ENCODE measurements at regions not wholly inside any gene's neighbourhood (a gene's known extent, or its start where the extent isn't known, plus 50 kb on each side); places are given as distances from the start of the nearest gene placed in this dataset.

GRCh38 chr9:2477755-2478154 is 143.8 kb upstream of the VLDLR start:
- H3K4me3 ChIP-seq = no peak overlapping the region
- peaks cover 14% of the 10 kb centered on the region; the same call in 1 of the 2 replicates for H3K4me1 ChIP-seq
- H3K36me3 ChIP-seq = no peaks in the 10 kb centered on the region
- H3K9me3 ChIP-seq (replicated peaks) = no peaks in the 10 kb centered on the region
- peak in 1 of 2 experiments; percentile 38 for DNase-seq
- peak overlapping the region; percentile 26; the same call in 1 of the 2 replicates for H3K27ac ChIP-seq
- H3K27me3 ChIP-seq = no peaks in the 10 kb centered on the region

DNA sequence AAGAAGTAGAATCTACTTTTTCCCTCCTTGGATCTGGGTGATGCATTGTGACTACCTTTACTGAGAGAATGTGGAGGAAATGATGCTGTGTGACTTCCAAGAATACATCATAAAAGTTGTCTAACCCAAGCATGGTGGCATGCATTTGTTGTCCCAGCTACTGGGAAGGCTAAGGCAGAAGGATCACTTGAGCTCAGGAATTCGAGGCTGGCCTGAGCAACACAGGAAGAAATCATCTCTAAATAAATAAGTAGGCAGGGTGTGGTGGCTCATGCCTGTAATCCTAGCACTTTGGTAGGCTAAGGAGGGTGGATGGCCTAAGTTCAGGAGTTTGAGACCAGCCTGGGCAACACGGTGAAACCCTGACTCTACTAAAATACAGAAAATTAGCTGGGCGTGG is 143.2 kb upstream of the VLDLR start:
- Histone ChIP-seq H3K36me3 (no peaks in the 10 kb centered on the region), H3K27ac (no peak overlapping the region), H3K4me3 (no peak overlapping the region), H3K9me3 (replicated peaks) (no peaks in the 10 kb centered on the region), H3K4me1 (peaks cover 14% of the 10 kb centered on the region; the same call in 1 of the 2 replicates), H3K27me3 (no peaks in the 10 kb centered on the region)
- DNase-seq = no peak

DNA sequence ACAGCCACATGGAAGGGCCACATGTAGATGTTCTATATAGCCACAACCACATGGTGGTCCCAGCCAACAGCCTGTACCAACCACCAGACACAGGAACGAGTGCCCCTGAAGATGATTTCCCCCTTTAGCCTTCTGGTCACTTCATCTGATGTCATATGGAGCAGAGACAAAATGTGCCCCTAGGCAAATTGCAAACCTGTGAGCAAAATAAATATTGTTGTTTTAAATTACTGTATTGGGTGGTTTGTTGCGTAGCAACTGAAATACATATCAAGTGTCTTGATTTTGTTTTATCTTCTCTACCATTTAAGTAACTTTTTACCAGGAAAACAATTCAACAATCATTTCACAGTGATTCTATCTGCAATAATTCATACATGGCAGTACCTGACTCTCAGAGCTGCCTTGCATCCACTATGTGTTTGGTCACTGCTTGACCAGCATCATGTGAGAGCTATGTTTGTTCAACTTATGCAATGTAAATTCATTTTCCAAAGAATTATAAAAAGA is 142.5 kb upstream of the VLDLR start:
- no peaks in the 10 kb centered on the region for H3K9me3 ChIP-seq (replicated peaks)
- no peak overlapping the region for H3K27ac ChIP-seq
- no peak overlapping the region for H3K4me3 ChIP-seq
- H3K4me1 ChIP-seq = peaks cover 14% of the 10 kb centered on the region; the same call in 1 of the 2 replicates
- DNase-seq = no peak
- H3K27me3 ChIP-seq = no peaks in the 10 kb centered on the region
- no peaks in the 10 kb centered on the region for H3K36me3 ChIP-seq

- Histone ChIP-seq H3K9me3 (replicated peaks) (no peaks in the 10 kb centered on the region), H3K36me3 (no peaks in the 10 kb centered on the region), H3K4me3 (no peak overlapping the region), H3K27me3 (no peaks in the 10 kb centered on the region), H3K27ac (no peak overlapping the region), H3K4me1 (peaks cover 14% of the 10 kb centered on the region; the same call in 1 of the 2 replicates)
- no peak for DNase-seq
These were observed 141.2 kb upstream of the VLDLR start for GRCh38 chr9:2480255-2480837.

DNA sequence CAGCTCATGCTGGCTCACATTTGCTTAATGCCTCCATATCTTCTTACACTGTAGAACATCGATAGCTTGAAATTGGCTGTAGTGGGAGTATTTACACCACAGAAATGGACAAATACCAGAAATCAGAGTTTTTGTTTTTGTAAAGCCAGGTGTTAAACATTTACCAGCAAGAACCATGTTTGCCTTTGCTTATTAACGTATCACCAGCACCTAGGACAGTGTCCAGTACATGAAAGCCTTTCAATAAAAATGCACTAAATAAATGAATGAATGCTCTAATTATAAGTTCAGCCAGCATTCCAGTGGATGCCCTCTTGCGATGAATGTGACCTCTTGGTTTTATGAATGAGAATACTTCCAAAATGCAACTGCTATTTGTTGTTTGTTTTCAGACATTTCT is 140.4 kb upstream of the VLDLR start:
- no peaks in the 10 kb centered on the region for H3K9me3 ChIP-seq (replicated peaks)
- no peak overlapping the region for H3K27ac ChIP-seq
- no peaks in the 10 kb centered on the region for H3K27me3 ChIP-seq
- DNase-seq = no peak
- peaks cover 14% of the 10 kb centered on the region; the same call in 1 of the 2 replicates for H3K4me1 ChIP-seq
- no peak overlapping the region for H3K4me3 ChIP-seq
- H3K36me3 ChIP-seq = no peaks in the 10 kb centered on the region

- Histone ChIP-seq H3K4me1 (peaks cover 9% of the 10 kb centered on the region), H3K36me3 (no peaks in the 10 kb centered on the region), H3K27me3 (no peaks in the 10 kb centered on the region), H3K4me3 (no peak overlapping the region), H3K27ac (no peak overlapping the region), H3K9me3 (replicated peaks) (no peaks in the 10 kb centered on the region)
- DNase-seq = no peak
These were observed 134.6 kb upstream of the VLDLR start for GRCh38 chr9:2486988-2487387.

DNA sequence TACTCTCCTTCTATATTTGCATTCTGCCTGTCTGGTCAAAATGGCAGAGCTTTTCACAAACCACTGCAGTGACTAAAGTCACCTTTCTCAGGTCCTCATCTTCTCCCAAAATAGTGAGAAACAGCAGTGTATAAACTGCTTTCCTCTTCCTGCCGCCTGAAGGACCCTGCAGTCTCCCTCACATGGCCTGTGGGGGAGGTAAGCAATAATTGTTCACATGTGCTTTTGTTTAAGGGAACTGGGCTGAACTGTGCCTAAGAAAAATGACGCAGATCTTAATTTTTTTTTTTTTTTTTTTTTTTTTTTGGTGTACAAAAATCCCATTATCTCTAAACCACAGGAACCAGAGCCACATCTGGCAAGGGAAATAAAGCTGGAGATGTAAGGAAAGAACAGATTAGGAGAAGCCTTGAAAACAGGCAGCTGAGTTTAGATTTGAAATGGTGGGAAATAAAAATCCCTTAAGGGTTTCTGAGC is 131.7 kb upstream of the VLDLR start:
- DNase-seq = peak; percentile 9 to 60
- H3K36me3 ChIP-seq = no peaks in the 10 kb centered on the region
- no peak overlapping the region for H3K27ac ChIP-seq
- H3K4me1 ChIP-seq = peaks cover 15% of the 10 kb centered on the region
- H3K9me3 ChIP-seq (replicated peaks) = no peaks in the 10 kb centered on the region
- no peak overlapping the region for H3K4me3 ChIP-seq
- no peaks in the 10 kb centered on the region for H3K27me3 ChIP-seq

- Histone ChIP-seq H3K36me3 (no peaks in the 10 kb centered on the region), H3K4me1 (peaks cover 24% of the 10 kb centered on the region), H3K27me3 (no peaks in the 10 kb centered on the region), H3K4me3 (no peak overlapping the region), H3K27ac (no peak overlapping the region), H3K9me3 (replicated peaks) (0 out of 2 replicates have a peak, but pooled peaks cover 3% of the 10 kb centered on the region)
- no peak for DNase-seq
These were observed 129.4 kb upstream of the VLDLR start for GRCh38 chr9:2492161-2492560.

- no peaks in the 10 kb centered on the region for H3K36me3 ChIP-seq
- no peak overlapping the region for H3K27ac ChIP-seq
- H3K27me3 ChIP-seq = no peaks in the 10 kb centered on the region
- no peak for DNase-seq
- H3K4me3 ChIP-seq = no peak overlapping the region
- H3K4me1 ChIP-seq = peaks cover 24% of the 10 kb centered on the region
- H3K9me3 ChIP-seq (replicated peaks) = 0 out of 2 replicates have a peak, but pooled peaks cover 3% of the 10 kb centered on the region
These were observed 128.5 kb upstream of the VLDLR start for GRCh38 chr9:2493109-2493508.

DNA sequence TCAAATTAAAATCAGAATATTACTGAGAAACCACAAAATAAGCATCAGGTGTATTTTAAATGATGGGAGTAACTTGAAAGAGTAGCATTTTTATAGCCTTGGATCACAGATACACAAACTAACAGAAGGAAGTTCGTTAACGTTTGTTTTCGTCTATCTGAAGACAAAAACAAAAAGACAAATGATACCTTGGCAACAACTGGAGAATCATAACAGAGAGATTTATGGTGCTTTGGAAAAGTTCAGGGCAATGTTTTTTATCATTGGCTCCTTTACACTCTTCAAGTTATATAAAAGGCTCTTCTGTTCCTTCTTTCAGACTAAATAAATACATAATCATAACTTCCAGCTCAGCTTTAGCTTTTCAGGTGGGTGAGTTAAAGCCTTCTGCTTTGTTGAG is 128.1 kb upstream of the VLDLR start:
- Histone ChIP-seq H3K27ac (no peak overlapping the region), H3K27me3 (no peaks in the 10 kb centered on the region), H3K4me3 (no peak overlapping the region), H3K9me3 (replicated peaks) (0 out of 2 replicates have a peak, but pooled peaks cover 3% of the 10 kb centered on the region), H3K4me1 (peaks cover 24% of the 10 kb centered on the region), H3K36me3 (no peaks in the 10 kb centered on the region)
- no peak for DNase-seq

DNA sequence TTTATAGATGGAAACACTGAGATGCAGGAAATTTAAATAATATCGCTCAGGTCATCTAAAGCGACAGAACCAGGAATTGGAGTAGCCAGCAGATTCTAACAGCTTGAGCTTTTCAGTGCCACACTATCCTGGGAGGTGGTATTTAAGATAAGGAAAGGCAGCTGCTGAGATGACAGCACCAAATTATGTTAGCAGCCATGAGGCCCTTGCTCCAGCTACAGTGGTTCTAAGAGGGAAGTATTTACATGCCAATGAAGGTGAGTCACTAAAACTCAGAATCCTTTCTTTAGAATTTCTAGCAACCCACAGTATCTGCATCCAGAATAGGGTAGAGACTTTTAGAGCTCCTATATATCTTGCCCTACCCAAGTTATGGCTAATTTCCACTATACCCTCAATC is 127.0 kb upstream of the VLDLR start:
- Histone ChIP-seq H3K4me1 (peaks cover 22% of the 10 kb centered on the region), H3K36me3 (no peaks in the 10 kb centered on the region), H3K9me3 (replicated peaks) (0 out of 2 replicates have a peak, but pooled peaks cover 3% of the 10 kb centered on the region), H3K27me3 (no peaks in the 10 kb centered on the region), H3K27ac (peak overlapping the region; percentile 37), H3K4me3 (no peak overlapping the region)
- peak; percentile 56 to 66 for DNase-seq

DNA sequence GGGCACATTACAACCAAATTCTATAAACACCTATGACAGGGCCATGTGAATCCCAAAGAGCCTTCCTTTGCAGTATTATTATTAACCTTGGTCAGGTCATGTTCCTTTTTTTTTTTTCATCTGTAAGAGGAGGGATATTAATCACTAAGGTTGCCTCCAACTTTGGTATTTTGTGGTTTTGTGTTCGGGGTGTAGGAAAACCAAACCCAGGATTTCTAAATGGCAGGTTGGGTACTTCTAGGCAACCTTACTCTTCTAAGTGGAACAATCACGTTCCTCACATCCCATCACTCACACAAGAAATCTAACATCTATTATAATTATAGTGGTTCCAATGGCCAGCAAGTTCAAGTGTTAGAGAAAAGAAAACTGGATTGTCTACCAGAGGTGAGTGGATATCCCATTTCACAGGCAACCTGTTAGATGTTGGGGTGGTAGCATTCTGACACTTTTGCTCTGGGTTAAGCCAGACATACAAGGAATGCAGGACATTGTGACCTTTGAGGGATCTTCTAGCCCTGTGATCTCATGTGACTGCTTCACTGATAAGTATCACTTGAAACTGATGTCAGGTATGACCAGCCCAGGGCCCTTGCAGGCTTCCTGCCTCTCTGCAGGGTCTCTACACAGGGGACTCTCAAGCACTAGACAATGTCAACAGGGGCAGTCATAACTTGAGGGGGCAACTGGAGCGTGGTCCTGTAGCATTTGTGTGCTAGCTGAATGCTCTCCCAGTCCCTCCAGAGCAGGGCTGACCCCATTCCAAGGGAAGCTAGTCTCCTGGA is 126.2 kb upstream of the VLDLR start:
- Histone ChIP-seq H3K4me1 (peaks cover 16% of the 10 kb centered on the region), H3K9me3 (replicated peaks) (0 out of 2 replicates have a peak, but pooled peaks cover 3% of the 10 kb centered on the region), H3K27ac (peak overlapping the region; percentile 37; the same call in 1 of the 2 replicates), H3K4me3 (no peak overlapping the region), H3K27me3 (no peaks in the 10 kb centered on the region), H3K36me3 (no peaks in the 10 kb centered on the region)
- no peak for DNase-seq

DNA sequence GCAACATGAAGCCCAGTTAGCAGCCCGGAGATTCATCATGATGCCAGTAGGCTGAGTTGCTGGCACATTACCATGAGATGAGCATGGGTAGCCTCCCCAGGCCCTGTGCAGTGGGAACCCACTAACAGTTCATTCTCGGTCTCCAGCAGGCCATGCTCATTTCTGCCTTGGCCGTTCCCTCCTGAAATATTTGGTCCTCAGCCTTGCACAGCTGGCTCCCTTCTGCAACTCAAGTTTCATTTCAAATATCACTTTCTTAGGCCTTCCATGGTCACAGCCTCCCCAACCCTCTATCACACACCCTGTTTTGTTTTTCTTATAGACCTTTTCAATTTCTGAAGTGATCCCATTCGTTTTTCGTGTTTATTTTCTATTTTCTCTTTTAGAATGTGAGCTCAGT is 125.4 kb upstream of the VLDLR start:
- Histone ChIP-seq H3K27me3 (no peaks in the 10 kb centered on the region), H3K4me3 (no peak overlapping the region), H3K27ac (no peak overlapping the region), H3K4me1 (peaks cover 15% of the 10 kb centered on the region), H3K9me3 (replicated peaks) (0 out of 2 replicates have a peak, but pooled peaks cover 3% of the 10 kb centered on the region), H3K36me3 (no peaks in the 10 kb centered on the region)
- DNase-seq = no peak

DNA sequence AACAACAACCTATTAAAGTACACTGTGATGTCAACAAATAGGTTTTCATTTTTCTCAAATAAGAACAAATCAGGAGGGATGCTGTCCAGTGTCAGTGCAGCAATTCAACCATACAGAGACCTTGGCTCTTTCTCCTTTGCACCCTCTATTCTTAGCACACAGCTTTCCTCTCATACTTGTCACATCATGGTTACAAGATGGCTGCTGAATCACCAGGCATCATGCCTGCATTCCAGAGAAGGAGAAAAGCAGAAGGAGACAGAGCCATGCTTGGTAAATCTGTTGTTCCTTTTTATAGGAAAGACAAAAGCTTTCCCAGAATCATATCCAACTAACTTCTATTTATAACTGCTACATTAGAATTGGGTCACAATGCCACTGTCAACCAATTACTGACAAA is 124.7 kb upstream of the VLDLR start:
- no peak for DNase-seq
- Histone ChIP-seq H3K4me3 (no peak overlapping the region), H3K4me1 (peaks cover 15% of the 10 kb centered on the region), H3K9me3 (replicated peaks) (0 out of 2 replicates have a peak, but pooled peaks cover 3% of the 10 kb centered on the region), H3K36me3 (no peaks in the 10 kb centered on the region), H3K27ac (no peak overlapping the region), H3K27me3 (no peaks in the 10 kb centered on the region)
